Activated CD4-positive, alpha-beta T cell treated with anti-CD3 and anti-CD28 coated beads, Interleukin-2, amount 10 ng/mL, durations not matched to agents 24 days and 14 days (primary cell): ENCODE measurements at regions not wholly inside any gene's neighbourhood (a gene's known extent, or its start where the extent isn't known, plus 50 kb on each side); places are given as distances from the start of the nearest gene placed in this dataset.

Source experiments
- DNase-seq: peaks from one replicate; pipeline ENCODE4 v3.0.0; 2022
- H3K27ac Mint-ChIP-seq: one replicate; pipeline ENCODE4 v1.8.0; 2022; ENCODE audit warnings: mild to moderate bottlenecking, mixed read lengths
- H3K27me3 Mint-ChIP-seq: one replicate; pipeline ENCODE4 v1.8.0; 2022; ENCODE audit warnings: mixed read lengths
- H3K36me3 Mint-ChIP-seq: one replicate; pipeline ENCODE4 v1.8.0; 2022; ENCODE audit warnings: low read depth, mild to moderate bottlenecking, mixed read lengths
- H3K4me1 Mint-ChIP-seq: one replicate; pipeline ENCODE4 v1.8.0; 2021; ENCODE audit warnings: mixed read lengths
- H3K4me3 Mint-ChIP-seq: one replicate; pipeline ENCODE4 v1.8.0; 2022; ENCODE audit warnings: mild to moderate bottlenecking, moderate library complexity, mixed read lengths
- H3K9me3 Mint-ChIP-seq: one replicate; pipeline ENCODE4 v1.8.0; 2021; ENCODE audit warnings: mixed read lengths
- intact Hi-C: fragments of 100-400 bp; cut with micrococcal nuclease; formaldehyde crosslinking; loops from one replicate; pipeline ENCODE4 v1.15.1; 2023

DNA sequence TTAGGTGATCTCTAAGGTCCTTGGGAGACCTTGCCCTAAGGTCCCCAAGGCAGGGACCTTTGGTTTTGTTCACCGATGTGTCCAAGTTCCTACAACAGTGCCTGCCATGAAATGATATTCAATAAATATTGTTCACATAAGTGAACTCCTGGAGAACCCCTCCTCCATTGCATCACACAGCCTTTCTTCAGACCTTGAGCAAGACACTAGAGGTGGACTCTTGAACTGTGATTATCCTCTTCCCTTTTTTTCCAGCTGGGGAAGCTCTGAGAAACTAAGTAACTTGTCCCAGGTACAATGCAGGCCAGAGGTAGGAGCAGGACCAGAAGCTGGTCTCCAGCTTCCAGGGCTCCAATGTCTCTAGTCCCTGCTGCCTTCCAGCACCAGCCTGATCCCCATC lies 76.6 kb upstream of the LMO1 start:
- peaks cover 2% of the 10 kb centered on the region for H3K4me1 Mint-ChIP-seq
- no peak overlapping the region for H3K27ac Mint-ChIP-seq
- no peak for DNase-seq
- H3K9me3 Mint-ChIP-seq: no peaks in the 10 kb centered on the region
- intact Hi-C loops: no loop called here
- H3K4me3 Mint-ChIP-seq: no peak overlapping the region
- H3K36me3 Mint-ChIP-seq: no peaks in the 10 kb centered on the region
- no peaks in the 10 kb centered on the region for H3K27me3 Mint-ChIP-seq

- H3K4me1 Mint-ChIP-seq: peaks cover 2% of the 10 kb centered on the region
- no peak overlapping the region for H3K27ac Mint-ChIP-seq
- no peak for DNase-seq
- H3K36me3 Mint-ChIP-seq: no peaks in the 10 kb centered on the region
- intact Hi-C loops: no loop called here
- H3K27me3 Mint-ChIP-seq: no peaks in the 10 kb centered on the region
- no peaks in the 10 kb centered on the region for H3K9me3 Mint-ChIP-seq
- H3K4me3 Mint-ChIP-seq: no peak overlapping the region
Measured at GRCh38 chr11:8339592-8340022, 75.9 kb upstream of the LMO1 start.

DNA sequence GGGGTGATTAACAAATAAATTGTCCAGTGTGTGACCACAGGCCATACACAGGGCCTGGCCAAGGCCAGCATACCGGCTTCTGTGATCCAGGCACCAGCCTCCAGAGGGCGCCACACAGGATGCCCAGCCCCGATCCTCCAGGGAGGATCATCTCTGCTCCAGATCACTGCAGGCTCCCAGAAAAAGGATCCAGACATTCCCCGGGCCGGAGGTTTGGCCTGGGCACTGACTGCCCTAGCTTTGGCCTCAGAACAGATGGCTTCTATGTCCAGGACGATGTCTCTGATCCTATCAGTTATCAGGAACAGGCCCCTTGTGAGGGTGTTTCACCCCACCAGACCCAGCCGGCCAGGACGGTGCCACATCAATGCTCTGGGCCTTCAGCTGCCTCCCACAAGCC lies 74.5 kb upstream of the LMO1 start:
- Mint-ChIP-seq H3K27ac (no peak overlapping the region), H3K9me3 (no peaks in the 10 kb centered on the region), H3K4me3 (no peak overlapping the region), H3K36me3 (no peaks in the 10 kb centered on the region), H3K27me3 (no peaks in the 10 kb centered on the region), H3K4me1 (no peaks in the 10 kb centered on the region)
- intact Hi-C loops: loop anchor here (1.0 kb wide), 1 partner anchor 228 kb away; no protein-coding TSS in a partner anchor
- DNase-seq: peak; percentile 76

- H3K27me3 Mint-ChIP-seq: no peaks in the 10 kb centered on the region
- H3K27ac Mint-ChIP-seq: no peak overlapping the region
- intact Hi-C loops: no loop called here
- no peak overlapping the region for H3K4me3 Mint-ChIP-seq
- H3K9me3 Mint-ChIP-seq: no peaks in the 10 kb centered on the region
- no peak for DNase-seq
- no peaks in the 10 kb centered on the region for H3K36me3 Mint-ChIP-seq
- H3K4me1 Mint-ChIP-seq: no peaks in the 10 kb centered on the region
Measured at GRCh38 chr11:8337130-8337795, 73.6 kb upstream of the LMO1 start.

DNA sequence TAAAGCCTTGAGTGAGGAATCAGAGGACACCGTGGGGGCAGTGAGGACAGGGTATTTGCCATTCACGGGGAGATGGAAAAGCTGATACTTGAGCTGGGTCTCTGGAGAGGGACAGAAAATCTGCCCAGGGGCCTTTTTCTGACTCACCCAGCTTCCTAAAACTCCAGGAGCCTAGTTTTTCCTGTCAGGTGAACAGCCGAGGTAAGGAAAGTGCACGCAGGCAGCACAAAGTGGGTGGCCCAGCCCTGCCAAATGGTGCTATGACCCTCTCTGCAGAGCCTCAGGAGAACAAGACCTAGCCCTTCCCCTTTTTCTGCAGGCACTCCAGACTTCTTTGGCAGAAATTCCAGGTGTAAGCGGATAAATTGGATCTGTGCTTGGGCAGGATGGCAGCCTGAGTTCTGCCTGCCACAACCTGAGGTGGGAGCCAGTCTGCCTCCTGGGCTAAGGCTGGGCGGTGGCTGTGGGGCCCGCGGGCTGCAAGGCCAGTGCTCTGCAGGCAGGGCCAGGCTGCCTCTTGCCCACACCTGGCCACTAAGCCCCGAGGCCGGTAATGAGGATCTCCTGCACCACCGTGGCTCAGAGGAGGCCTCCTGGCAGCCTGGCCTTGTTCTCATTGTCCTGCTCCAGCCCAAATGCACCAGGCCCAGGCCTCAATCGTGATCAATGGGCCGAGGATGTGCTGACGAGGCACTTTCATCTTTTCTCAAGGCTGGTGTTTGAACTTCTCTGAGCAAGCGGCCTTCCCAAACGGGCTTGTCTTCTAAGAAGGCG lies 72.9 kb upstream of the LMO1 start:
- Mint-ChIP-seq H3K27me3 (no peaks in the 10 kb centered on the region), H3K4me1 (no peaks in the 10 kb centered on the region), H3K36me3 (no peaks in the 10 kb centered on the region), H3K9me3 (no peaks in the 10 kb centered on the region), H3K27ac (no peak overlapping the region), H3K4me3 (no peak overlapping the region)
- no peak for DNase-seq
- intact Hi-C loops: no loop called here

DNA sequence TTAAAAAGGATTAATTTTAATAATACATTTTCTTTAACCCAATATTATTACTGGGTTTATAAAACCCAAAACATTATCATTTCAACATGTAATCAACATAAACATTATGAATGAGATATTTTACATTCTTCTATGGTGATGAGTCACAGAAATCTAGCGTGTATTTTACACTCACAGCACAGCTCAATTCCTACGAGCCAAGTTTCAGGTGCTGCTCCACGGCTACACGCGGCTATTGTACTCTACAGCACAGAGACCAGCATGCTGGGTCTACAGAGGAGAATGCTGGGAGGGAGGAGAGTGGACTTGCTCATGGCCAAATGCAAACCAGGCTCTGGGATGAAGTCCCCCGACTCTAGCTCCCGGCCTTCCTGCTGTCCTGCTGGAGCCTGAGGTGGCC lies 72.0 kb upstream of the LMO1 start:
- H3K27me3 Mint-ChIP-seq: no peaks in the 10 kb centered on the region
- intact Hi-C loops: no loop called here

DNA sequence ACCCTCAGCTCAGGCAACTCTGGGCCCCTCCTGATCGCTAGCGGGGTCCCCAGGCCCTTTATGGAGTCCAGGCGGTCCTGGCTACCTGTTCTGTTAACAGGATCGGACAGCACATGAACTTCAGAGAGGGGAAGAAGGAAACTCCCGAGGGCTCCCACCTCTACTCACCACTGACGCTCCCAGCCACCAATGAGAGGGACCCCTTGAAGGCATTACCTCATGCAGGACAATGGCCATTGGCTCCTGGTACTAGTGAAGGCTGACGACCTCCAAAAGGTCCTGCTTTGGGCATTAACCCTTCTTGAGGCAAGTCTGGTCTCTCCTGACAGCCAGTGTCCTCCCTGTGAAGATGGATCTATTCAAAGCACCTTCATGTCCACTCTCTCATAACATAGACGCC lies 71.5 kb upstream of the LMO1 start:
- Mint-ChIP-seq H3K36me3 (no peaks in the 10 kb centered on the region), H3K27me3 (no peaks in the 10 kb centered on the region), H3K27ac (no peak overlapping the region), H3K4me1 (no peaks in the 10 kb centered on the region), H3K9me3 (no peaks in the 10 kb centered on the region), H3K4me3 (no peak overlapping the region)
- intact Hi-C loops: no loop called here
- DNase-seq: no peak

More for the DNA sequence above, 72.0 kb upstream of the LMO1 start:
- Mint-ChIP-seq H3K4me3 (no peak overlapping the region), H3K4me1 (no peaks in the 10 kb centered on the region), H3K9me3 (no peaks in the 10 kb centered on the region), H3K27ac (no peak overlapping the region), H3K36me3 (no peaks in the 10 kb centered on the region)
- no peak for DNase-seq

DNA sequence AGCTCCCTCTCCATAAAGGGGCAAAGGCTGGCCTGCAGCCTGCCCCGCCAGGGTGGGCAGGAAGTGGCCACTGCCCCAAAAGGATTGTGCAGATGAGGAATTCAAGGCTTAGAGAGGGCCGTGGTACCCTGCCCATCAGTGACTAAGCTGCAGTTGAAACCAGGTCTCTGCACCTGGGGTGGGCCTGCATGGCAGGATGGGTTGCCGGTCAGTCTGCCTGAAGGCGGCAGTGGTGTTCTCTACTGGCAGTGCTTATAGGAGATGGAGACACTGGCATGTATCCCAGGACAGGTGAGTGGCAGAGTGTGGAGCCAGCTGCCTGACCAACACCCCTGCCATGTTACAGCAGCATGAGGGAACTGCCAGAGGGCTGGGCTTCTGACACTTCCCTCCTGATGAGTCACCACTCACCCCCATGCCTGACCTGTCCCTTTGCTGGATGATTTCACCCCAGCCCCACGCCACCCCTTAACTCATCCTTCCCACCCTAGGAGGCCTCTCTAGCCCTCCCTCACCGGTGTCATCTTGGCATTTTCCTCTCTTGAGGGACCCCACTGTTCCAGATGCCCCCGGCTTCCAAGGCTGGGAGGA lies 70.2 kb upstream of the LMO1 start:
- Mint-ChIP-seq H3K36me3 (no peaks in the 10 kb centered on the region), H3K27me3 (no peaks in the 10 kb centered on the region), H3K27ac (no peak overlapping the region), H3K4me1 (peaks cover 1% of the 10 kb centered on the region), H3K9me3 (no peaks in the 10 kb centered on the region), H3K4me3 (no peak overlapping the region)
- intact Hi-C loops: no loop called here
- no peak for DNase-seq

DNA sequence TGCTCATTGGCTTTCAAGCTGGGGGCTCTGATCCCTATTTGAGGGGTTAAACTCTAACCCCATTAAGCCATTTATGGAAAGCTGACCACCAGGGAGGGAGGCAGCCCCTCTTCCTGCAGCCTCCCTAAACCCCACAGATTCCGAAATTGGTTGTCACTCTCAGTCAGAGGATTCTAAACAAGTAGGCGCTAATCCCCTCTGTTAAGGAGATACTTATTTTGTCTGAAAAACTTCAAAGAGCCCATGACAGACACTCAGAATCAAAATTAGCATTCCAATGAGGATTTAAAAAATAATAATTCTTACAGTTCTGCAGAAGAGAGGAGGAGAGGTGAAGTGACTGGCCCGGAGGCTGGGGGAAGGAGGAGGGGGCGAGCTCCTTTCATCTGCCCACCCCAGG lies 69.7 kb upstream of the LMO1 start:
- no peaks in the 10 kb centered on the region for H3K36me3 Mint-ChIP-seq
- no peak for DNase-seq
- no peak overlapping the region for H3K4me3 Mint-ChIP-seq
- H3K4me1 Mint-ChIP-seq: peaks cover 4% of the 10 kb centered on the region
- H3K27me3 Mint-ChIP-seq: no peaks in the 10 kb centered on the region
- H3K9me3 Mint-ChIP-seq: no peaks in the 10 kb centered on the region
- intact Hi-C loops: no loop called here
- no peak overlapping the region for H3K27ac Mint-ChIP-seq

DNA sequence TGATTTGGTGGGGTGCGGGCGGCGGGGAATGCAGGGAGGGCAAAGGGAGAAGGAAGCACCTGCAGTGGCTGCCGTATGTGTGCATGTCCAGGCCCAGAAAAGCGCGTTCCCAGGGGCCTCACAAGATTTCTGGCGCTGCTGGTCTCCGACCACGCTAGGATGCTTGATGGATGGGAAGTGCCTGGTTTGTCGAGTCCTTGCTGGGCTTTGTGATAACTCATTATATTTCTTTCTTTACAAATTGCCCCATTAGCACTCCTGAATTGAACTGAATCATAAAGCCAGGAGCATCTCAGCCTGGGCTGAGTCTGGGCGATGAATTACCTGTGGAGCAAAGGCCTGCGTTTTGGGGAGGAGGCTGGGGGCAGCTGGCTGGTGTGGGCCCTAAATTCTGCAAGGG lies 69.2 kb upstream of the LMO1 start:
- H3K4me3 Mint-ChIP-seq: no peak overlapping the region
- peaks cover 4% of the 10 kb centered on the region for H3K4me1 Mint-ChIP-seq
- no peaks in the 10 kb centered on the region for H3K36me3 Mint-ChIP-seq
- DNase-seq: no peak
- H3K27ac Mint-ChIP-seq: no peak overlapping the region
- H3K27me3 Mint-ChIP-seq: no peaks in the 10 kb centered on the region
- intact Hi-C loops: no loop called here
- H3K9me3 Mint-ChIP-seq: no peaks in the 10 kb centered on the region

- Mint-ChIP-seq H3K9me3 (no peaks in the 10 kb centered on the region), H3K27ac (no peak overlapping the region), H3K4me3 (no peak overlapping the region), H3K27me3 (no peaks in the 10 kb centered on the region), H3K36me3 (no peaks in the 10 kb centered on the region), H3K4me1 (peaks cover 7% of the 10 kb centered on the region)
- intact Hi-C loops: no loop called here
- DNase-seq: no peak
Measured at GRCh38 chr11:8332196-8332595, 68.5 kb upstream of the LMO1 start.

- H3K4me1 Mint-ChIP-seq: peaks cover 7% of the 10 kb centered on the region
- H3K36me3 Mint-ChIP-seq: no peaks in the 10 kb centered on the region
- intact Hi-C loops: no loop called here
- no peak overlapping the region for H3K27ac Mint-ChIP-seq
- DNase-seq: no peak
- no peaks in the 10 kb centered on the region for H3K9me3 Mint-ChIP-seq
- H3K4me3 Mint-ChIP-seq: no peak overlapping the region
- no peaks in the 10 kb centered on the region for H3K27me3 Mint-ChIP-seq
Measured at GRCh38 chr11:8331767-8332166, 68.1 kb upstream of the LMO1 start.

DNA sequence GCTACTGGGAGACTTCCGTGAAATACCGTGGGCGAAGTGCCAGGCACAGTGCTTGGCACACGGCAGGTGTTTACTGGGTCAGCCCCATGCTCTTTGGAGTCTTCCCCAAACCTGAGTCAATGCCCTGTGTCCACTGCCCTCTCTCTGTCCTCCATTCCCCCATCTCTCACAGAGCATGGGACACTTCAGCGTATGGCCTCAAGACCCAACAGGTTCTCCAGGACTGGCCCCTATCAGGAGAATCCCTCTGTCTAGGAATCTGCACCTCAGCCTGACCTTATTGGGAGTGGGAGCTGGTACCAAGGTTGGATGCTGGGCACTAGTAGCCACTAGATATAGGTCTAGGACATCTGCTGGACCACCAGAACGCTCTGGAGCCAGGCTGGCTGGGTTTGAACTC lies 67.2 kb upstream of the LMO1 start:
- no peak overlapping the region for H3K4me3 Mint-ChIP-seq
- H3K36me3 Mint-ChIP-seq: no peaks in the 10 kb centered on the region
- intact Hi-C loops: no loop called here
- H3K27ac Mint-ChIP-seq: no peak overlapping the region
- no peaks in the 10 kb centered on the region for H3K9me3 Mint-ChIP-seq
- peaks cover 7% of the 10 kb centered on the region for H3K4me1 Mint-ChIP-seq
- no peak for DNase-seq
- no peaks in the 10 kb centered on the region for H3K27me3 Mint-ChIP-seq

- no peaks in the 10 kb centered on the region for H3K27me3 Mint-ChIP-seq
- no peak for DNase-seq
- no peaks in the 10 kb centered on the region for H3K36me3 Mint-ChIP-seq
- H3K4me1 Mint-ChIP-seq: peaks cover 7% of the 10 kb centered on the region
- intact Hi-C loops: no loop called here
- H3K27ac Mint-ChIP-seq: no peak overlapping the region
- H3K4me3 Mint-ChIP-seq: no peak overlapping the region
- H3K9me3 Mint-ChIP-seq: no peaks in the 10 kb centered on the region
Measured at GRCh38 chr11:8330404-8330803, 66.7 kb upstream of the LMO1 start.
